ENCODE measurements at regions not wholly inside any gene's neighbourhood (a gene's known extent, or its start where the extent isn't known, plus 50 kb on each side); places are given as distances from the start of the nearest gene placed in this dataset.

GRCh38 chrX:8090906-8091305, 80.2 kb downstream of the VCX2 start:
- TF ChIP-seq ZNF274 (IDR thresholded peaks at IDR 0.05; ENCODE audit: low read depth, low read length) (no peak), SUZ12 (IDR thresholded peaks at IDR 0.05; ENCODE audit: extremely low read depth, insufficient read depth, insufficient read length) (no peak), YY1 (IDR thresholded peaks at IDR 0.05; ENCODE audit: insufficient read depth, insufficient read length) (no peak)
